ENCODE measurements at regions not wholly inside any gene's neighbourhood (a gene's known extent, or its start where the extent isn't known, plus 50 kb on each side); places are given as distances from the start of the nearest gene placed in this dataset.

GRCh38 chr2:180156651-180157050 lies 149.6 kb upstream of the CWC22 start:
- H3K9me2 ChIP-seq (replicated peaks; ENCODE audit: low read length) = no peaks in the 10 kb centered on the region
- no peak overlapping the region for H2AFZ ChIP-seq (ENCODE audit: low read length)
- no peak overlapping the region for H3K27ac ChIP-seq (ENCODE audit: low read length)
- intact Hi-C loops (cut with micrococcal nuclease) = no loop called here
- ChIA-PET CTCF (no interaction called here), POLR2A (ENCODE audit: unreplicated experiment) (no interaction called here)
- H3F3A ChIP-seq (ENCODE audit: low read length, unreplicated experiment) = no peaks in the 10 kb centered on the region
- H3K79me2 ChIP-seq (ENCODE audit: low read length) = no peaks in the 10 kb centered on the region
- H3K9me3 ChIP-seq (ENCODE audit: low read length) = no peaks in the 10 kb centered on the region
- no peak for ATAC-seq
- no peak overlapping the region for H3K4me2 ChIP-seq (ENCODE audit: low read length)
- H3K4me3 ChIP-seq (ENCODE audit: low read length) = no peak overlapping the region
- no peak for DNase-seq
- TF ChIP-seq CTCF (conservative IDR thresholded peaks at IDR 0.05; ENCODE audit: low read depth, low read length) = no peak
- TF ChIP-seq EZH2phosphoT487 (IDR thresholded peaks at IDR 0.05; ENCODE audit: borderline replicate concordance, low read length) = no peak
- no peak for TF ChIP-seq EZH2 (IDR thresholded peaks at IDR 0.05; ENCODE audit: low read length, unreplicated experiment)
- no peaks in the 10 kb centered on the region for H3K27me3 ChIP-seq (ENCODE audit: low read length)
- H3K4me1 ChIP-seq (ENCODE audit: insufficient read depth, low read length) = no peaks in the 10 kb centered on the region
- no peaks in the 10 kb centered on the region for H4K20me1 ChIP-seq (ENCODE audit: low read length)
- no peak overlapping the region for H3K9ac ChIP-seq (ENCODE audit: low read length)
- H3K36me3 ChIP-seq (ENCODE audit: low read depth, low read length) = no peaks in the 10 kb centered on the region
- no TSS peak for BruUV-seq (replicated peaks)

- DNase-seq (no peak), ATAC-seq (no peak)
- no peaks in the 10 kb centered on the region for H3K79me2 ChIP-seq (ENCODE audit: low read length)
- H2AFZ ChIP-seq (ENCODE audit: low read length) = no peak overlapping the region
- H3K4me1 ChIP-seq (ENCODE audit: insufficient read depth, low read length) = no peaks in the 10 kb centered on the region
- H3K9ac ChIP-seq (ENCODE audit: low read length) = no peak overlapping the region
- H3K36me3 ChIP-seq (ENCODE audit: low read depth, low read length) = no peaks in the 10 kb centered on the region
- intact Hi-C loops (cut with micrococcal nuclease) = no loop called here
- H3F3A ChIP-seq (ENCODE audit: low read length, unreplicated experiment) = no peaks in the 10 kb centered on the region
- ChIA-PET POLR2A (ENCODE audit: unreplicated experiment) (no interaction called here), CTCF (no interaction called here)
- H3K9me2 ChIP-seq (replicated peaks; ENCODE audit: low read length) = no peaks in the 10 kb centered on the region
- H3K9me3 ChIP-seq (ENCODE audit: low read length) = no peaks in the 10 kb centered on the region
- H4K20me1 ChIP-seq (ENCODE audit: low read length) = no peaks in the 10 kb centered on the region
- no peak overlapping the region for H3K4me3 ChIP-seq (ENCODE audit: low read length)
- H3K27ac ChIP-seq (ENCODE audit: low read length) = no peak overlapping the region
- no peak overlapping the region for H3K4me2 ChIP-seq (ENCODE audit: low read length)
- no peaks in the 10 kb centered on the region for H3K27me3 ChIP-seq (ENCODE audit: low read length)
- no peak for TF ChIP-seq EZH2phosphoT487 (IDR thresholded peaks at IDR 0.05; ENCODE audit: borderline replicate concordance, low read length)
- no peak for TF ChIP-seq CTCF (conservative IDR thresholded peaks at IDR 0.05; ENCODE audit: low read depth, low read length)
- TF ChIP-seq EZH2 (IDR thresholded peaks at IDR 0.05; ENCODE audit: low read length, unreplicated experiment) = no peak
- BruUV-seq (replicated peaks) = no TSS peak
Measured at GRCh38 chr2:180150606-180151005, 143.5 kb upstream of the CWC22 start.

GRCh38 chr2:180146541-180146940 lies 139.4 kb upstream of the CWC22 start:
- Histone ChIP-seq H2AFZ (ENCODE audit: low read length) (no peak overlapping the region), H3K36me3 (ENCODE audit: low read depth, low read length) (no peaks in the 10 kb centered on the region), H3K9ac (ENCODE audit: low read length) (no peak overlapping the region), H3K27ac (ENCODE audit: low read length) (no peak overlapping the region), H3F3A (ENCODE audit: low read length, unreplicated experiment) (no peaks in the 10 kb centered on the region), H3K79me2 (ENCODE audit: low read length) (no peaks in the 10 kb centered on the region), H3K4me3 (ENCODE audit: low read length) (no peak overlapping the region), H3K27me3 (ENCODE audit: low read length) (no peaks in the 10 kb centered on the region), H3K4me1 (ENCODE audit: insufficient read depth, low read length) (no peaks in the 10 kb centered on the region), H4K20me1 (ENCODE audit: low read length) (no peaks in the 10 kb centered on the region), H3K9me2 (replicated peaks; ENCODE audit: low read length) (no peaks in the 10 kb centered on the region), H3K4me2 (ENCODE audit: low read length) (no peak overlapping the region), H3K9me3 (ENCODE audit: low read length) (no peaks in the 10 kb centered on the region)
- DNase-seq (no peak), ATAC-seq (no peak)
- BruUV-seq (replicated peaks) = no TSS peak
- POLR2A ChIA-PET (ENCODE audit: unreplicated experiment) = no interaction called here
- CTCF ChIA-PET = interaction anchor here (0.5 to 0.6 kb wide), 2 partner anchors 21 to 269 kb away, joined by 3 to 8 read pairs; no protein-coding TSS in a partner anchor
- TF ChIP-seq CTCF (conservative IDR thresholded peaks at IDR 0.05; ENCODE audit: low read depth, low read length) (no peak), EZH2phosphoT487 (IDR thresholded peaks at IDR 0.05; ENCODE audit: borderline replicate concordance, low read length) (no peak), EZH2 (IDR thresholded peaks at IDR 0.05; ENCODE audit: low read length, unreplicated experiment) (no peak)
- intact Hi-C loops (cut with micrococcal nuclease) = no loop called here
